ENCODE measurements at regions not wholly inside any gene's neighbourhood (a gene's known extent, or its start where the extent isn't known, plus 50 kb on each side); places are given as distances from the start of the nearest gene placed in this dataset.
"Not testable (repeated sequence)": the region's sequence is repeated elsewhere in the genome, so short reads cannot be mapped to it uniquely, and the experiment has no call there.

DNA sequence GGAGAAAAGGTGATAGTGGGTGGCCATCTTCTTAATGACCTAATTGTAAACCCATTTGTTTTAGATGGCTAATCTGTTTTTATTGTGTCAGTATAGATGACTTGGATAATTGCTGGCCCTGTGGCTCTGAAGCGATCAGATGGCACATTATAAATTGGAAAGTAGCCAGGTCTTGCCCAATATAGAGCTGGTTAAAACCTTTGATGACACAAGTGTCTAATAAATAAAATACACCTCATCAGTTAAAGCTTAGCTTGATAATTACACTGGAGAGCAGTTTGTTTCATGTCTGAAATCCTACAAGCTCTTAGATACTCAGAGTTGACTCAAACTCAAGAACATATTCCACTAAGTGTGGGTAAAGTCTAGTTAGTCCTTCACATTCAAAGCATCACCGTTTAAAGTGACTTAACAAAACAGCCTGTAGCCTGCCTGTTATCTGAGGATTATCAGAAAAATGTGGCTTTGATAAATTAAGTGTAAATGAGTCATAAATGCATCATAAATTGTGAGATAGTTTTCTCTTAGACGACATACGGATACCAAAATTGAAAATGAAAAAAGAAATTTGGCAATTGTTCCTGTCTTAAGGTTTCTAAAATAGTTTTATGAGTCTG is 280.9 kb downstream of the LRIG3 start:
- ATAC-seq, result no peak
- DNase-seq (ENCODE audit: low spot score in 2 of 2), result no peak
- H3K27ac Mint-ChIP-seq, result no peak overlapping the region
- H3K36me3 Mint-ChIP-seq, result no peaks in the 10 kb centered on the region
- H3K9me3 Mint-ChIP-seq, result no peaks in the 10 kb centered on the region

DNA sequence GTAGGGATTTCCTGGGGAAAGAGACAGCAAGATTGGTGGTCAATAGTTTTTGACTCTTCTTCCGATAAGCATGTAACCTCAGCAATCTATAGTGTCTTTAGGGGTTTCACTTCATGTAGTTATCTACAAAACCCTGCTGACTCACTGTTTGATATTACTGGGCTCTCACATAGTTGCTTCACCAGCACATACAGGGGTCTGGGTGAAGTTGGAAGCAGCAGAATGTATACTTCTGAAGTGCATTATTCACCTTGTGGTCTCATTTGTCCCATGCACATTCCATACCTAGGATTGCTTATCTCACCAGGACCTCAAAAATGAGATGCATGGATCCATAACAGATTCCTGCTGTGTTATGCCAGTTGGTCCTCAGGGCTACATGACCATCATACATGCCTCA is 280.0 kb downstream of the LRIG3 start:
- no peaks in the 10 kb centered on the region for H3K9me3 Mint-ChIP-seq
- DNase-seq (ENCODE audit: low spot score in 2 of 2) (no peak), ATAC-seq (no peak)
- no peak overlapping the region for H3K27ac Mint-ChIP-seq
- H3K36me3 Mint-ChIP-seq, result no peaks in the 10 kb centered on the region

DNA sequence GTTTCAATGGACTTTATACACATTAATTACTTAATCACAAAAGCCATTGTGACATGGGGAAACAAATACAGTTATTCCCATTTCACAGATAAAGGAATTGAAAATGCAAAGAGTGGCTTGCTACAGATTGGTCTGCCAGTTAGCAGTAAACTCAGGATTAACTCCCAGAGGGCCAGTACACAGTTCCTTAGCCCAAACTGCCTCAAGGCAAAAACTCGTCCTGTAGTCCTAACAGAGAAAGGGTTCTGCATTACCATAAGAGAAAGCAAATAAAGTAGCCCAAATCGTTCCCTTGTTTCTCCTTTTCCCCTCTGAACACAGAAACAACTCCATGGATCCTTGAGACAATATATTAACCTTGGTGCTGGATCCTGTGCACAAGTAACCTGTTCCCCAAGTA is 274.4 kb downstream of the LRIG3 start:
- no peaks in the 10 kb centered on the region for H3K36me3 Mint-ChIP-seq

DNA sequence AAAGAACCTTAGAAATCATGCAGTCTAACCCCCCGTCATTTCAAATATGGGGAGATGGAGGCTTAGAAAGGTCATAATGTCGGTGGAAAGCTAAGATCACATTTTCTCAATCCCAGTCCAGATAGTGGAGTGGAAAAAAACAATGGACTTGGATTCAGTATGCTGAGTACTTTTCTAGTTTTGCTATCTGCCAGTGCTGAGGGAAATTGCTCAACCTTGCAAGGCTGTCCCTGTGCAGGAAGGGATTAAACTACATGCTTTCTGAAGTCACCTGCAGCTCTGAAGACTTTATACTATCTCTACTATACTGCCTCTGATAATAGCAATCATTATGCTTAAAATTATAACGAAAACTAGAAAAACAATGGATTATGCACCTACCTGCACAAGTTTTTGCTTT is 272.8 kb downstream of the LRIG3 start:
- ATAC-seq, result no peak
- no peaks in the 10 kb centered on the region for H3K36me3 Mint-ChIP-seq
- H3K9me3 Mint-ChIP-seq, result peaks cover 0 to under 1% of the 10 kb centered on the region in 2 donors
- DNase-seq (ENCODE audit: low spot score in 2 of 2), result no peak
- H3K27ac Mint-ChIP-seq, result no peak overlapping the region

More for the DNA sequence above, 274.4 kb downstream of the LRIG3 start:
- H3K27ac Mint-ChIP-seq, result no peak overlapping the region
- DNase-seq (ENCODE audit: low spot score in 2 of 2) (no peak), ATAC-seq (no peak)
- H3K9me3 Mint-ChIP-seq, result no peaks in the 10 kb centered on the region

DNA sequence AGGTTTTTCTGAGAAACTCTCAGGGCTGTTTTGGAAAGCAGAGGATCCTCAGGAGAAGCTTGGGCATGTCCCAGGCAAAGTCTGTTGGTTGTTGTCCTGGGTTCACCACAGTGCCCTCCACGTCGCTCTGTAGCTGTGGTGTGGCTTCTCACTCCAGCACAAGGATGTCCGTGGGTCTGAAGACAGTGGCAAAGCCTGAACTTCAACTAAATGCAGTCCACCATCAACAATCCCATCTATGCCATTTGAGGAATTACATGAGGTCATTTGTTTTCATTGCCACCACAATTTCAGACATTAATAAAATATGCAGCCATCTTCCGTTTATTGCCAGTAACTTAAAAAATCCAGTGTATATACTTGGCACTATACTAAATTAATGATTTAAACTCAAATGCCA is 272.1 kb downstream of the LRIG3 start:
- ATAC-seq (no peak), DNase-seq (ENCODE audit: low spot score in 2 of 2) (no peak)
- Mint-ChIP-seq H3K9me3 (peaks cover 4 to 5% of the 10 kb centered on the region in 2 donors), H3K27ac (no peak overlapping the region), H3K36me3 (no peaks in the 10 kb centered on the region)

DNA sequence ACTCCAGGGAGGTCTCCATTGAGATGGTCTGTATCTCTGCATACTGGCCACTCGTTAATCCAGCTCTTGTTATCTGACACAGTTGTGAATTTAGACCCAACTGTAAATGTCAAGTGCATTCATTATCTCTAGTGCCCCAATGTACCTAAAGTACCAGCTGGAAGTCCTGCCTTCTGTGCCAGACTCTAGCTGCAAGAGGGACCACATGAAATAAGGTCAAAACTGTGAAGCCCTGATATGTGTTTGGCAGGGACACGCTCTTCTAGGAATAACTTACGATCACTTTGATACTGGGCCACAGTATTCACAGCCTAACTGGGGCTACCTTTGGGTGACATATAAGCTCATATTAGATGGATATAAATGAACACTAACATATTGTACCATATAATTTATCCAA is 268.5 kb downstream of the LRIG3 start:
- no peak for DNase-seq (ENCODE audit: low spot score in 2 of 2)
- H3K27ac Mint-ChIP-seq, result no peak overlapping the region
- H3K36me3 Mint-ChIP-seq, result no peaks in the 10 kb centered on the region
- no peak for ATAC-seq
- peaks cover 4 to 10% of the 10 kb centered on the region in 2 donors for H3K9me3 Mint-ChIP-seq

DNA sequence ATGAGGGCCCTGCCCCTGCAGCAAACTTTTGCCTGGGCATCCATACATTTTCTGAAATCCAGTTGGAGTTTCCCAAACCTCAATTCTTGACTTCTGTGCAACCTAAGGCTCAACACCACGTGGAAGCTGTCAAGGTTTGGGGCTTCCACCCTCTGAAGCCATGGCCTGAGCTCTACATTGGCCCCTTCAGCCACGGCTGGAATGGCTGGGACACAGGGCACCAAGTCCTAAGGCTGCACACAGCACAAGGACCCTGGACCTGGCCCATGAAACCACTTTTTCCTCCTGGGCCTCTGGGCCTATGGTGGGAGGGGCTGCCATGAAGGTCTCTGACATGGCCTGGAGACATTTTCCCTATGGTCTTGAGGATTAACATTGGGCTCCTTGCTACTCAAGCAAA is 266.3 kb downstream of the LRIG3 start:
- H3K36me3 Mint-ChIP-seq, result no peaks in the 10 kb centered on the region
- H3K9me3 Mint-ChIP-seq, result peaks cover 4 to 10% of the 10 kb centered on the region in 2 donors
- DNase-seq (ENCODE audit: low spot score in 2 of 2) (no peak), ATAC-seq (no peak)
- H3K27ac Mint-ChIP-seq, result no peak overlapping the region

DNA sequence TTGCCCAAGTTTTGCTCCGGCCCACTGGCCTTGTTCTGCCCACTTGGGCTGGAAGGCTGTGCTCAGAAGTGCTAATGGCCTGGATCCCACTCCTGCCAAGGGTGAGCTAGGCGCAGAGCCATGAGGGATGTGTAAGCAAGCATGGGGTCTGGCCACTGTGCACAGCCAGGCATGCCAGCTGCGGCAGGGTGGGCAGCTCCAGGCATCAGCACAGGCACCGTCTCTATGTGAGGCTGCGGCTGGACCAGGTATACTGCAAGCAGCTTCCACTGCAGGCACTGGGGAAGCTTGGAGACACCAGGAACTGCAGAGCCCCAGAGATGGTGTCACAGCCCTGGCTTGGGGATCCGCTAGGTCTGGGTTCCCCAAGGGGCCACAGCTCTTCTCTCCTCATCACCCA is 264.9 kb downstream of the LRIG3 start:
- DNase-seq (ENCODE audit: low spot score in 2 of 2) (no peak), ATAC-seq (no peak)
- peaks cover 4 to 10% of the 10 kb centered on the region in 2 donors for H3K9me3 Mint-ChIP-seq
- H3K27ac Mint-ChIP-seq, result no peak overlapping the region
- H3K36me3 Mint-ChIP-seq, result no peaks in the 10 kb centered on the region

DNA sequence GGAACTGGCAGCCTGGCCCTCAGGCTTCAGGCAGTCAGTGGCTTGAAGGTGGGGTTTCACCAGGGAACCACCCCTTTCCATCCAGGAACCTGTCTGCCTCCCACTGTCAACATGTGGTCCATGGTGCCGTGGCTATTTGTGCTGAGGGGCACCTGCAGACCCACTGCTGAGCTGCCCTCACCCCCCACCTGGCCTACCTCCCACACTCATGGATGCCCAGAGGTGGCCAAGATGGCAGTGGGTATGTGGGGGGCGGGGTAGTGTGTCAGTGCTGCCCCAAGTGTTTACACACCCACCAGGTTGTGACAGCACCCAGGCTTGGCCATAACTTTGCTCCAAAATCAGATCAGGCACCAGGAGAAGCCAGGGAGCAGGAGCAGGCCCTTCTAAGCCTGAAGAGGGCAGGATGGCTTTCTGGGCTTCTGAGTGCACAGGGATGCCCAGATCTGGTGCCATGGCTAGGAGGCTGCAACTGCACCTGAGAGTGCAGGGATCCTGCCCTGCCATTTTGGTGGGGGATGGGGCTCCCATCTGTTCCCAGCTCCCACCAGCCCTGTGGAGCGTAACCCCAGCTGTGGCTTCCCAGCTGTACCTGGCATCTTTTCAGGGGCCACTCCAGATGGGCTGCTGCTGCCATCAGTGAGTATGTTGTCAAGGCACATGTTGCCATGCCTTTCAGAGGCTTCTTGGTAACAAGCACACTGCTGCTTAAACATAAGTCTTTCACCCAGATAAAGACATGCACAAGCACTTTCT is 263.9 kb downstream of the LRIG3 start:
- DNase-seq (ENCODE audit: low spot score in 2 of 2) (no peak), ATAC-seq (no peak)
- no peak overlapping the region for H3K27ac Mint-ChIP-seq
- H3K9me3 Mint-ChIP-seq, result peaks cover 4 to 10% of the 10 kb centered on the region in 2 donors
- H3K36me3 Mint-ChIP-seq, result no peaks in the 10 kb centered on the region

DNA sequence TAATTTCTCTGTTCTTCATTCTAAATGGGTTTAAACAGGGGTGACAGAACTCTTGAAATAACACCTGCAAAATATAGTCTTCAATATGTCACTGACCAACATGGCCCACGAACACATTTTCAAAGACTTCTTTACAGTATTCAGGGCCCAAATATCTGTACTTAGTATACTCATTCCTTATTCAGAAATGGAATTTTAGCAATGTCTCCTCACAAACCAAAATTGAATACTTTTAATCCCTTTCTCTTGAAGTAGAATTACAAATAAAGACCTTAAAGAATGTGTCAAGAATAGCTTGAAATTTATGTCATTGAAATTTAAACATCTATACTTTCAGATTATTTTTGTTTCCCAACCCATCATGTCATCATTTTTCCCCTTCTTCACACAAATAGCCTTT is 263.1 kb downstream of the LRIG3 start:
- ATAC-seq (no peak), DNase-seq (ENCODE audit: low spot score in 2 of 2) (no peak)
- Mint-ChIP-seq H3K27ac (no peak overlapping the region), H3K36me3 (no peaks in the 10 kb centered on the region), H3K9me3 (peaks cover 4 to 10% of the 10 kb centered on the region in 2 donors)

DNA sequence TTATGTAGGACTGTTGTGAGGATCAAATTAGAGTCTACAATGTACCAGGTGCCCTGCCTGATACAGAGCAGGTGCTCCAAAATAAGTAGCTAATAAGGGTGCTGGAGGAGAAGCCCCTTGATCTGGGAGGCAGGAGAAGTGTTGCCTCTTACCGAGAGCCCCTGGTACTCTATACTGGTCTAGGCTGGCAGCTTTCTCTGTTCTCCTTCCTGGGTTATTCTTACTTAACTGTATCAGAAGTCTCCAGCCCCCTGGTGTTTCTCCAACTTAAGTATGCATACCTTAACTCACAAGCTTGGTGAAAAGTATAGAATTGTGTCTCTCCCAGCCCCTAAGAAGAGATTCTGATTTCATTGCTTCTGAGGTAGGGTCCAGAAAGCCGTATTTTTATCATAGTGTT is 254.9 kb downstream of the LRIG3 start:
- DNase-seq (ENCODE audit: low spot score in 2 of 2) (no peak), ATAC-seq (no peak)
- Mint-ChIP-seq H3K36me3 (no peaks in the 10 kb centered on the region), H3K27ac (no peak overlapping the region), H3K9me3 (peaks cover 0 to 4% of the 10 kb centered on the region in 2 donors)

DNA sequence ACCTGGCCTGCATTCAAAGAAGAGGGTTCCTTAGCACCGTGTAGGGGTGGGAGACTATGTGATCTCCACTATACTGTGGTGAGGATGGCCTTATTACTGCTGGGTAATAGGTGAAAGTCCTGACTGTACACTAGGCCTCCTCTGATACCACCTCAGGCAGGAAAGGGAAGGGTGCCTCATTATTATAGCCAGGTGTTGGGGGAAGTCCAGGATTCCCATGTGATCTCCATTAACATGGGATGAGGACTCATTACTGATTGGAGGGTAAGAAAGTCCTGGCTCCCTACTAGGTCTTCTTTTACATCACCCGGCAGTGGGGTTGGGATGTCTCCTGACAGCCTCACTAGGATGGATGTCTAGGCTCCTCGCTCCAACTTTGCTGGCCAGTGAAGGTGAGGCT is 252.1 kb downstream of the LRIG3 start:
- Mint-ChIP-seq H3K27ac (no peak overlapping the region), H3K9me3 (peaks cover 3 to 4% of the 10 kb centered on the region in 2 donors), H3K36me3 (no peaks in the 10 kb centered on the region)
- DNase-seq (ENCODE audit: low spot score in 2 of 2) (no peak), ATAC-seq (no peak)

DNA sequence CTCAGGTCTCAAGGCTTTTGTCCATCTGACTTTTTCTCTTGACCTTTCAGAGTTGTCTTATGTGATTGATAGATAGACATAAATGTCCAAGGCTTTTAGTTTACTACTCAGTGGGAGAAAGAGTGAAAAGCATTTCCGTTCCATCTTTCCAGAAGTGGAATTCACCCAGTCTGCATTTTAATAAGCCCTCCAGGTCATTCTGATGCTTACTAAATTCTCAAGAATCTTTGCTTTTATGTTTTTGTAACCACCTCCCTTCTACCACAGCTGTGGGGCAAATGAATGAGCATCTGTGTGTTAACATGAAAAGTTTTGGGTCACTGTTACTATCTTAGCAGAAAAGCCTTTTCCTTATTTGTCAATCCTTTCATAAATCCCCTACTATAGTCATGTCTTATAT is 251.4 kb downstream of the LRIG3 start:
- ATAC-seq, result no peak
- peaks cover 3 to 4% of the 10 kb centered on the region in 2 donors for H3K9me3 Mint-ChIP-seq
- H3K36me3 Mint-ChIP-seq, result no peaks in the 10 kb centered on the region
- H3K27ac Mint-ChIP-seq, result no peak overlapping the region
- no peak for DNase-seq (ENCODE audit: low spot score in 2 of 2)

DNA sequence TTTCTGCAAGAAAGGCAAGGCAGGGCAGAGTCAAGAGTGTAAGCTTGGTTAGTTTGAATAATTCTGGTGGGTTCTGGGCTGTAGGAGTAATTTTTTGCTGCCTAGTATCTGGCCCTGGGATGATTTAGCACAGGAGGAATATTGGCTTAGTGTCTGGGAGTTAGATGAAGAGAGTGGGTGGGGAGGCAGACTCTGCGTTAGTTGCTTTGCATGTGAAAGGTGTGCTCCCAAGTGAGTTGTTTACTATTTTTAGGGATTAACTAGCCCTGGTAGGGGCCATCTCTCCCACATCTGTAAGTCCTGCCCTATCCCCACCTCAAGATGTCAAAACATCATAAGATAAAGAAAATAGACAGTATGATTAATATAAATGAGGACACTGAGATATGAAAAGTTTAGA is 249.7 kb downstream of the LRIG3 start:
- H3K9me3 Mint-ChIP-seq, result peaks cover 0 to 3% of the 10 kb centered on the region in 2 donors
- ATAC-seq (no peak), DNase-seq (ENCODE audit: low spot score in 2 of 2) (no peak)
- H3K36me3 Mint-ChIP-seq, result no peaks in the 10 kb centered on the region
- no peak overlapping the region for H3K27ac Mint-ChIP-seq

DNA sequence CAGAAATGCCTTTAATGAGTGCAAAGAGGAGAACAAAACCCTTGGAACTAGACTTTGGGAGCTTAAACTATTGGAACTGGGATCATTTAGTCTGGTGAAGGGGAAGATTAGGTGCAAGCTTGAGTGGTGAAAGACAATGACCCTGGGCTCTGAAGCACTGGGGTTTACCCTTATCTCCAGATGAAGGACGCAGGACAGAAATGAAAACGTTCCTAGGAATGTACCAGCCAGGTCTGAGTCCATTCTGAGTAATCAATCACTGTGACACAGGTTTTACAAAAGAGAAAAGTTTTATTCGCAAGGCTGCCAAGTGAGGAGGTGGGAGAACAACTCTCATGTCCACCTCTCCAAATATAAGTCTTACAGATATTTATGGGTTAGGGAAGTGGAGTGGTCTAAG is 249.1 kb downstream of the LRIG3 start:
- DNase-seq (ENCODE audit: low spot score in 2 of 2), result no peak
- no peaks in the 10 kb centered on the region for H3K36me3 Mint-ChIP-seq
- H3K27ac Mint-ChIP-seq, result no peak overlapping the region
- H3K9me3 Mint-ChIP-seq, result peaks cover 3% of the 10 kb centered on the region in 2 donors
- ATAC-seq, result no peak

DNA sequence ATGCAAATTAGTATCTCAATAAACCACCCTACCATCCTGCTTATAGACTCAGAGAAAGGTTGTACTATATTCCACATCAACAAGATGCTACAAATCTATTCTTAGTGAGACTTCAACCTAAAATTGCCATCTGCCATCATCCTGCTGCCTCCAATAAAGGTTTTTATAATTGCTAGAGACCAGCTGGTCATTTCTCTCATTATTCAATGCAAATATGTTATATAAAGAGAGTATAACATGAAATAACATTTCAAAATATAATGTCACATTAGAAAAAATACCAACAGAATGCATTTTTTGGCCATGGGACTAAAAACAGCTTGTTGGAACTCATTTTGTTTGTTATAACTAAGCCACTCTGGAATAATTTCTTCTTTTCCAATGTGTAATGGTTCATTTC is 247.3 kb downstream of the LRIG3 start:
- Mint-ChIP-seq H3K36me3 (no peaks in the 10 kb centered on the region), H3K27ac (no peak overlapping the region), H3K9me3 (peaks cover 5 to 8% of the 10 kb centered on the region in 2 donors)
- DNase-seq (ENCODE audit: low spot score in 2 of 2) (no peak), ATAC-seq (no peak)

DNA sequence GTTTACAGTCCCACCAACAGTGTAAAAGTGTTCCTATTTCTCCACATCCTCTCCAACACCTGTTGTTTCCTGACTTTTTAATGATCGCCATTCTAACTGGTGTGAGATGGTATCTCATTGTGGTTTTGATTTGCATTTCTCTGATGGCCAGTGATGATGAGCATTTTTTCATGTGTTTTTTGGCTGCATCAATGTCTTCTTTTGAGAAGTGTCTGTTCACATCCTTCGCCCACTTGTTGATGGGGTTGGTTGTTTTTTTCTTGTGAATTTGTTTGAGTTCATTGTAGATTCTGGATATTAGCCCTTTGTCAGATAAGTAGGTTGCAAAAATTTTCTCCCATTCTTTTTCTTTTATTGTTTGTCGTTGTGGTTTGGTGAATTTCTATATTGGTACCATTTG is 242.5 kb downstream of the LRIG3 start:
- not testable (repeated sequence) for ATAC-seq; DNase-seq (ENCODE audit: low spot score in 2 of 2); H3K27ac Mint-ChIP-seq
- Mint-ChIP-seq H3K9me3 (peaks cover 21 to 33% of the 10 kb centered on the region in 2 donors), H3K36me3 (peaks cover 13 to 21% of the 10 kb centered on the region in 2 donors)

DNA sequence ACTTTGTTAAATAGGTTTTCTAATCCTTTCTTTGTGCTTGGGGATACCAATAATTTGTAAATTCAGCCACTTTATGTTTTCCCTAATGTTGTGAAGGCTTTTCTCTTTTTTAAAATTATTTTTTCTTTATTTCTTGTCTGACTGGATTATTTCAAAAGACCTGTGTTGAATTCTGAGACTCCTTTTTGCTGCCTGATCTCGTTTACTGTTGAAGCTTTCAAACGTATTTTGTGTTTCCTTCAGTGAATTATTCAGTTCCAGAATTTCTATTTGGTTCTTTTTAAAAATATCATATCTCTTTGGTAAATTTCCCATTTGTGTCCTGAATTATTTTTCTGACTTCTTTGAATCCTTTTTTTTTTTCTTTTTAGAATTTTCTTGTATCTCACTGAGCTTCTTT is 241.6 kb downstream of the LRIG3 start:
- Mint-ChIP-seq H3K36me3 (peaks cover 13 to 21% of the 10 kb centered on the region in 2 donors), H3K9me3 (peaks cover 21 to 33% of the 10 kb centered on the region in 2 donors), H3K27ac (no peak overlapping the region)
- no peak for DNase-seq (ENCODE audit: low spot score in 2 of 2)
- no peak for ATAC-seq

All from activated naive CD4-positive, alpha-beta T cell treated with anti-CD3 and anti-CD28 coated beads, Interleukin-2, amount 50 U/mL, for 72 hours (primary cell).